ENCODE measurements at regions not wholly inside any gene's neighbourhood (a gene's known extent, or its start where the extent isn't known, plus 50 kb on each side); places are given as distances from the start of the nearest gene placed in this dataset.

DNA sequence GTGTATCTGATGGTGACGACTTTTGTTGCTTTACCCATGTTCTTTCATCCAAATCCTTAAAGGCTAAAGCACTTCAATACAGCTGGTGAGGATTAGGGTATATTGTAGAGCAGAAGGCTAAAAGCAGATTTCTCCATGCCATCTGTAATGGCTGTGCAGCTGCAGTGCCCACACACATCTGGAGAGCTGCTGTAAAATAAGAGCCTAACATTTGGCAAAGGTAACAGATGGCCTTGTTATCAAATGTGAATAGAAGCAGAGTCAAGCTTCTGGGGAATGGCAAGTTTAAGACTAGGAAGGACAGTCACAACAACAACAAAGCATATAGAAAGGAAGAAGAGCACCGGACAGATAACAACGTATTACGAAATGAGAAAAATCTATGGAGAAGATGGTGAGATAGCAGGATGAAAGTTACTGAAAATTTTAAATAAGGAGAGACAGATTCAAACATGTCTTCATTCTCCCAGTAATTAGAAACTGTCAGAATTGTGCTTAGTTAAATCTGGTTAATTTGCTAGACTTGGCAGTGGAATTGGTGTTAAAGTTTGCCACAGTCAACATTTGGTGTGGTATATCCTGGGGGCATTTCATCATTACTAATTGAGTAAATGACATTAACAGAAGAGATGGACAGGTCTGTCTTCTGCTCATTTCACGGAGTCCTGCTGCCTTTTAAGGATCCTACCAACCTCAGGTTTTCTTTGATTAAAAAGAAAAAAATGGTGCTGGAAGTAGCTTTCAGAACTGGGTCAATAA, 1093.2 kb downstream of the ADGRL2 start:
- TF ChIP-seq POLR2A (IDR thresholded peaks at IDR 0.05; ENCODE audit: extremely low read depth, insufficient read length), result no peak
- TF ChIP-seq, protein P1, sequence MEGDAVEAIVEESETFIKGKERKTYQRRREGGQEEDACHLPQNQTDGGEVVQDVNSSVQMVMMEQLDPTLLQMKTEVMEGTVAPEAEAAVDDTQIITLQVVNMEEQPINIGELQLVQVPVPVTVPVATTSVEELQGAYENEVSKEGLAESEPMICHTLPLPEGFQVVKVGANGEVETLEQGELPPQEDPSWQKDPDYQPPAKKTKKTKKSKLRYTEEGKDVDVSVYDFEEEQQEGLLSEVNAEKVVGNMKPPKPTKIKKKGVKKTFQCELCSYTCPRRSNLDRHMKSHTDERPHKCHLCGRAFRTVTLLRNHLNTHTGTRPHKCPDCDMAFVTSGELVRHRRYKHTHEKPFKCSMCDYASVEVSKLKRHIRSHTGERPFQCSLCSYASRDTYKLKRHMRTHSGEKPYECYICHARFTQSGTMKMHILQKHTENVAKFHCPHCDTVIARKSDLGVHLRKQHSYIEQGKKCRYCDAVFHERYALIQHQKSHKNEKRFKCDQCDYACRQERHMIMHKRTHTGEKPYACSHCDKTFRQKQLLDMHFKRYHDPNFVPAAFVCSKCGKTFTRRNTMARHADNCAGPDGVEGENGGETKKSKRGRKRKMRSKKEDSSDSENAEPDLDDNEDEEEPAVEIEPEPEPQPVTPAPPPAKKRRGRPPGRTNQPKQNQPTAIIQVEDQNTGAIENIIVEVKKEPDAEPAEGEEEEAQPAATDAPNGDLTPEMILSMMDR (IDR thresholded peaks at IDR 0.05; ENCODE audit: low read depth, low read length), result no peak
- TF ChIP-seq, protein P2, sequence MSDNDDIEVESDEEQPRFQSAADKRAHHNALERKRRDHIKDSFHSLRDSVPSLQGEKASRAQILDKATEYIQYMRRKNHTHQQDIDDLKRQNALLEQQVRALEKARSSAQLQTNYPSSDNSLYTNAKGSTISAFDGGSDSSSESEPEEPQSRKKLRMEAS (IDR thresholded peaks at IDR 0.05; ENCODE audit: low read depth, low read length), result no peak

All from NB4 (cell line).